ENCODE measurements at regions not wholly inside any gene's neighbourhood (a gene's known extent, or its start where the extent isn't known, plus 50 kb on each side); places are given as distances from the start of the nearest gene placed in this dataset.

- no peak for DNase-seq (ENCODE audit: low spot score)
Observed at GRCh38 chr2:14270036-14270582, 362.4 kb upstream of the LRATD1 start.

- no peak for DNase-seq (ENCODE audit: low spot score)
Observed at GRCh38 chr2:14272396-14273075, 360.0 kb upstream of the LRATD1 start.

GRCh38 chr2:14273650-14274049 lies 358.9 kb upstream of the LRATD1 start:
- DNase-seq (ENCODE audit: low spot score), result no peak

GRCh38 chr2:14284244-14284643 lies 348.3 kb upstream of the LRATD1 start:
- DNase-seq (ENCODE audit: low spot score), result no peak

- no peak for DNase-seq (ENCODE audit: low spot score)
Observed at GRCh38 chr2:14285812-14286211, 346.7 kb upstream of the LRATD1 start.

GRCh38 chr2:14288016-14288415 lies 344.5 kb upstream of the LRATD1 start:
- no peak for DNase-seq (ENCODE audit: low spot score)

GRCh38 chr2:14292964-14293363 lies 339.6 kb upstream of the LRATD1 start:
- no peak for DNase-seq (ENCODE audit: low spot score)

- DNase-seq (ENCODE audit: low spot score), result no peak
Observed at GRCh38 chr2:14297340-14297739, 335.2 kb upstream of the LRATD1 start.

GRCh38 chr2:14297906-14298305 lies 334.6 kb upstream of the LRATD1 start:
- DNase-seq (ENCODE audit: low spot score), result no peak

- no peak for DNase-seq (ENCODE audit: low spot score)
Observed at GRCh38 chr2:14301331-14301730, 331.2 kb upstream of the LRATD1 start.

- DNase-seq (ENCODE audit: low spot score), result no peak
Observed at GRCh38 chr2:14303366-14304115, 329.0 kb upstream of the LRATD1 start.

- DNase-seq (ENCODE audit: low spot score), result no peak
Observed at GRCh38 chr2:14304326-14304725, 328.2 kb upstream of the LRATD1 start.

GRCh38 chr2:14306268-14306861 lies 326.2 kb upstream of the LRATD1 start:
- DNase-seq (ENCODE audit: low spot score), result no peak

GRCh38 chr2:14313341-14313740 lies 319.2 kb upstream of the LRATD1 start:
- no peak for DNase-seq (ENCODE audit: low spot score)

- no peak for DNase-seq (ENCODE audit: low spot score)
Observed at GRCh38 chr2:14316594-14316993, 315.9 kb upstream of the LRATD1 start.

GRCh38 chr2:14321357-14321756 lies 311.2 kb upstream of the LRATD1 start:
- no peak for DNase-seq (ENCODE audit: low spot score)

GRCh38 chr2:14322306-14322705 lies 310.2 kb upstream of the LRATD1 start:
- DNase-seq (ENCODE audit: low spot score), result no peak

- no peak for DNase-seq (ENCODE audit: low spot score)
Observed at GRCh38 chr2:14324308-14324707, 308.2 kb upstream of the LRATD1 start.

- no peak for DNase-seq (ENCODE audit: low spot score)
Observed at GRCh38 chr2:14330884-14331283, 301.6 kb upstream of the LRATD1 start.

GRCh38 chr2:14336759-14337382 lies 295.6 kb upstream of the LRATD1 start:
- DNase-seq (ENCODE audit: low spot score), result no peak

GRCh38 chr2:14340703-14341102 lies 291.8 kb upstream of the LRATD1 start:
- DNase-seq (ENCODE audit: low spot score), result no peak

- DNase-seq (ENCODE audit: low spot score), result no peak
Observed at GRCh38 chr2:14342313-14342712, 290.2 kb upstream of the LRATD1 start.

- DNase-seq (ENCODE audit: low spot score), result no peak
Observed at GRCh38 chr2:14344355-14344754, 288.2 kb upstream of the LRATD1 start.

All from globus pallidus (tissue), 1 donor.